Endothelial cell of umbilical vein (primary cell): ENCODE measurements at regions not wholly inside any gene's neighbourhood (a gene's known extent, or its start where the extent isn't known, plus 50 kb on each side); places are given as distances from the start of the nearest gene placed in this dataset.

Experiments used
- BruUV-seq: library from RNA; stranded (reverse); fragments of 400-500 nt; replicated peaks from 2 replicates; lab custom pipeline; 2021; lab: Mats Ljungman, UMichigan
- CTCF ChIA-PET: fragments of 300-600, 350-600 bp; sonication (Branson Sonifier 250); formaldehyde crosslinking; loops from one replicate; lab custom pipeline; 2021; ENCODE audit warnings: antibody characterized with exemption, inconsistent platforms; lab: Charles Lee
- POLR2A ChIA-PET: fragments of 300-600, 350-600 bp; sonication (Branson Sonifier 250); formaldehyde crosslinking; loops from one replicate; lab custom pipeline; 2021; ENCODE audit warnings: antibody characterized with exemption, inconsistent platforms; lab: Charles Lee
- DNase-seq: peaks from one replicate; pipeline ENCODE4 v3.0.0-alpha.2; 2011; ENCODE audit warnings: low read depth, low spot score
- FAIRE-seq: peaks from 2 replicates; lab custom pipeline; 2011; peaks lifted over from hg19 to GRCh38; lab: Jason Lieb, UNC
- H2AFZ ChIP-seq: 2 replicates; pipeline ENCODE4 v1.6.0; 2012; ENCODE audit warnings: low read depth, low read length, control low read depth, inconsistent platforms
- H3K27ac ChIP-seq: 2 replicates; pipeline ENCODE4 v1.5.1; 2011; ENCODE audit warnings: low read depth, mild to moderate bottlenecking, control low read depth, low read length, moderate library complexity; ENCODE audit not compliant: insufficient read depth
- H3K27me3 ChIP-seq, 2 experiments: 2 replicates each; pipeline versions ENCODE4 v1.6.0 to v1.6.1; 2011; ENCODE audit warnings: low read length in 2 of 2, mixed read lengths in 1 of 2; ENCODE audit not compliant: control insufficient read depth in 2 of 2, insufficient read depth in 2 of 2
- H3K36me3 ChIP-seq, 2 experiments: 2 replicates in 1 of 2; 3 replicates in 1 of 2; pipeline ENCODE4 v1.5.1; 2011; ENCODE audit warnings: low read length in 2 of 2, mild to moderate bottlenecking in 1 of 2, moderate library complexity in 1 of 2; ENCODE audit not compliant: control insufficient read depth in 2 of 2, insufficient read depth in 2 of 2; ENCODE audit errors: extremely low read depth in 1 of 2
- H3K4me1 ChIP-seq: 3 replicates; pipeline ENCODE4 v1.5.1; 2011; ENCODE audit warnings: mild to moderate bottlenecking, low read length; ENCODE audit not compliant: control insufficient read depth, insufficient read depth; ENCODE audit errors: extremely low read depth
- H3K4me2 ChIP-seq: 2 replicates; pipeline ENCODE4 v1.6.1; 2011; ENCODE audit warnings: low read length, control low read depth, mixed read lengths; ENCODE audit not compliant: insufficient read depth
- H3K4me3 ChIP-seq, 3 experiments: fragments of 200-600 bp in 1 of 3; sonication (generic), shearing (Covaris generic) in 1 of 3; replicated peaks in 1 of 3; 2 replicates each; pipeline ENCODE4 v1.5.1; 2011 to 2016; ENCODE audit warnings: control low read depth in 3 of 3, low read length in 3 of 3, mild to moderate bottlenecking in 2 of 3, inconsistent platforms in 1 of 3, low read depth in 1 of 3, moderate library complexity in 1 of 3; ENCODE audit not compliant: insufficient read depth in 1 of 3
- H3K79me2 ChIP-seq: 2 replicates; pipeline ENCODE4 v1.6.0; 2012; ENCODE audit warnings: low read length, inconsistent platforms; ENCODE audit not compliant: control insufficient read depth, insufficient read depth
- H3K9ac ChIP-seq: replicated peaks from 2 replicates; pipeline ENCODE3; 2011; ENCODE audit warnings: low read length, control low read depth; ENCODE audit not compliant: insufficient read depth; ENCODE audit errors: extremely low read depth
- H3K9me1 ChIP-seq: replicated peaks from 3 replicates; pipeline ENCODE4 v1.6.0; 2011; ENCODE audit warnings: mild to moderate bottlenecking, low read length; ENCODE audit not compliant: control insufficient read depth, insufficient read depth; ENCODE audit errors: extremely low read depth
- H3K9me3 ChIP-seq: replicated peaks from 2 replicates; pipeline ENCODE4 v1.5.1; 2012; ENCODE audit warnings: low read length, inconsistent platforms; ENCODE audit not compliant: control insufficient read depth, insufficient read depth
- H4K20me1 ChIP-seq: replicated peaks from 2 replicates; pipeline ENCODE3; 2011; ENCODE audit warnings: mild to moderate bottlenecking, low read length; ENCODE audit not compliant: control insufficient read depth, insufficient read depth; ENCODE audit errors: extremely low read depth
- EZH2 ChIP-seq: IDR thresholded peaks from 2 replicates; pipeline ENCODE4 v1.6.1; 2012; ENCODE audit warnings: borderline replicate concordance, low read depth, mild to moderate bottlenecking, moderate library complexity, low read length, inconsistent platforms; ENCODE audit not compliant: severe bottlenecking
- FOS ChIP-seq: IDR thresholded peaks from 2 replicates; pipeline ENCODE4 v1.6.1; 2011; ENCODE audit warnings: mild to moderate bottlenecking, low read length, moderate library complexity, borderline replicate concordance; ENCODE audit not compliant: insufficient read depth
- GATA2 ChIP-seq: IDR thresholded peaks from 2 replicates; pipeline ENCODE4 v1.7.0; 2011; ENCODE audit warnings: low read depth, mild to moderate bottlenecking, moderate library complexity, mixed read lengths, low read length; ENCODE audit not compliant: insufficient read length, insufficient read depth
- JUN ChIP-seq: IDR thresholded peaks from 2 replicates; pipeline ENCODE4 v1.6.1; 2011; ENCODE audit warnings: borderline replicate concordance, low read depth; ENCODE audit not compliant: insufficient read length, insufficient read depth
- MYC ChIP-seq: IDR thresholded peaks from one replicate; pipeline ENCODE4 v1.6.1; 2011; ENCODE audit warnings: mild to moderate bottlenecking, low read depth, low read length
- POLR2A ChIP-seq: IDR thresholded peaks from 2 replicates; pipeline ENCODE4 v1.6.1; 2012; ENCODE audit warnings: low read depth, mild to moderate bottlenecking, control low read depth, low read length
- POLR2AphosphoS5 ChIP-seq: IDR thresholded peaks from 2 replicates; pipeline ENCODE4 v1.6.1; 2012; ENCODE audit warnings: low read depth, mild to moderate bottlenecking, control low read depth, low read length, moderate library complexity; ENCODE audit not compliant: insufficient read depth
- dilution Hi-C: fragments of 300-500 bp; cut with MboI; formaldehyde crosslinking; loops from one replicate; pipeline ENCODE4 v1.15.0; 2019; ENCODE audit warnings: low sequenced_read_pairs; ENCODE audit not compliant: extremely low pct_ligation_motif_present
- intact Hi-C: fragments of 100-400 bp; cut with micrococcal nuclease; formaldehyde crosslinking; loops from one replicate; pipeline ENCODE4 v1.10.0; 2022
- TF ChIP-seq, protein P1 (sequence below), 2 donors: IDR thresholded peaks; 1 replicate in 1 of 2; 2 replicates in 1 of 2; pipeline ENCODE4 v1.5.1; 2011; ENCODE audit warnings: low read length in 2 of 2, mild to moderate bottlenecking in 2 of 2, moderate library complexity in 2 of 2, control low read depth in 1 of 2, inconsistent platforms in 1 of 2, low read depth in 1 of 2; ENCODE audit not compliant: insufficient read depth in 1 of 2; ENCODE audit errors: extremely low read depth in 1 of 2

DNA sequence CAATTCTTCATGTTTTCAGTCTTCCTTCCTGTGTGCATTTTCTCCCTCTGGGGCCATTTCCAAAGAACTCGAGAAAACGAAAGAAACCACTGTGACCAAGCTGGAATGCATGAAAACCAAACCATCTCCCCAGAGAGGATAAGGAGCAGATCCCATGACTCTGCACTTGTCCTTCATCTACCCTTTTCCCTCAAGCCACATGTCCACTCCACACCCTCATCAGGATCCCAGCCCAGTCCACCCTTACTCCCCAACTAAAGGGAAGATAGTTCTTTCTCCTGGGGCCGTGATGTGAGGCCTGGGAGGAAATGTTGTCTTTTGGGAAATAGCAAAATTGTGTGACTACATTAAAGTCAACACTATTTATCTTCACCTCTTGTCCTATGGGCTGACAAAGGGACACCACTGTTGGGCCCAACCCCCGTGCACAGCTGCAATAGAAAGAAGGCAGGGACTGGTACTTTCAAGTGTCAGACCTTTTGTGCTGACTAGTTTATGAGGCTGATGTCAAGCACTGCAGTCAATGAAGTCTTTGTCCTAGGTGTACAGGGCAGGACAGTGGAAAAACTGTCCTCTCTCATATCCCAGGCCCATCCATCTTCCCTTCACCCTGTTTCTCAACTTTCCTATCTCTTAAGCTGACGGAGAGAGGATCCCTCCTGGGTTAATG is 487.1 kb upstream of the NR2F2 start:
- Histone ChIP-seq H3K9ac (no peak overlapping the region), H3K4me3 (no peak overlapping the region), H4K20me1 (no peaks in the 10 kb centered on the region), H3K27ac (no peak overlapping the region), H3K9me3 (no peaks in the 10 kb centered on the region), H3K27me3 (no peaks in the 10 kb centered on the region), H2AFZ (no peak overlapping the region), H3K4me2 (no peak overlapping the region), H3K9me1 (no peaks in the 10 kb centered on the region), H3K4me1 (peaks cover 9% of the 10 kb centered on the region), H3K79me2 (no peaks in the 10 kb centered on the region), H3K36me3 (no peaks in the 10 kb centered on the region)
- BruUV-seq: no TSS peak
- no peak for DNase-seq
- dilution Hi-C loops: no loop called here
- CTCF ChIA-PET: interaction anchor here (1.1 kb wide), 1 partner anchor 15 kb away, joined by 3 read pairs; no protein-coding TSS in a partner anchor
- no peak for FAIRE-seq
- POLR2A ChIA-PET: no interaction called here
- intact Hi-C loops: no loop called here
- TF ChIP-seq EZH2 (no peak), POLR2AphosphoS5 (no peak), POLR2A (no peak), MYC (no peak), JUN (no peak), GATA2 (no peak), FOS (no peak)
- TF ChIP-seq, protein P1, sequence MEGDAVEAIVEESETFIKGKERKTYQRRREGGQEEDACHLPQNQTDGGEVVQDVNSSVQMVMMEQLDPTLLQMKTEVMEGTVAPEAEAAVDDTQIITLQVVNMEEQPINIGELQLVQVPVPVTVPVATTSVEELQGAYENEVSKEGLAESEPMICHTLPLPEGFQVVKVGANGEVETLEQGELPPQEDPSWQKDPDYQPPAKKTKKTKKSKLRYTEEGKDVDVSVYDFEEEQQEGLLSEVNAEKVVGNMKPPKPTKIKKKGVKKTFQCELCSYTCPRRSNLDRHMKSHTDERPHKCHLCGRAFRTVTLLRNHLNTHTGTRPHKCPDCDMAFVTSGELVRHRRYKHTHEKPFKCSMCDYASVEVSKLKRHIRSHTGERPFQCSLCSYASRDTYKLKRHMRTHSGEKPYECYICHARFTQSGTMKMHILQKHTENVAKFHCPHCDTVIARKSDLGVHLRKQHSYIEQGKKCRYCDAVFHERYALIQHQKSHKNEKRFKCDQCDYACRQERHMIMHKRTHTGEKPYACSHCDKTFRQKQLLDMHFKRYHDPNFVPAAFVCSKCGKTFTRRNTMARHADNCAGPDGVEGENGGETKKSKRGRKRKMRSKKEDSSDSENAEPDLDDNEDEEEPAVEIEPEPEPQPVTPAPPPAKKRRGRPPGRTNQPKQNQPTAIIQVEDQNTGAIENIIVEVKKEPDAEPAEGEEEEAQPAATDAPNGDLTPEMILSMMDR (IDR thresholded peaks at IDR 0.05; ENCODE audit: extremely low read depth in 1 of 2, insufficient read depth in 1 of 2, low read depth in 1 of 2, low read length in 2 of 2): no peak
